ENCODE measurements at regions not wholly inside any gene's neighbourhood (a gene's known extent, or its start where the extent isn't known, plus 50 kb on each side); places are given as distances from the start of the nearest gene placed in this dataset.

GRCh38 chr13:77383097-77383496, 56.2 kb upstream of the MYCBP2 start:
- Histone ChIP-seq H3K27ac (ENCODE audit: low read depth, low read length) (no peak overlapping the region), H3K9me2 (ENCODE audit: insufficient read depth) (no peaks in the 10 kb centered on the region), H4K20me1 (ENCODE audit: insufficient read depth) (no peaks in the 10 kb centered on the region), H3K4me2 (ENCODE audit: low read length) (no peak overlapping the region), H3K36me3 (ENCODE audit: control insufficient read depth in 1 of 2, insufficient read depth in 2 of 2, low read length in 2 of 2) (no peaks in the 10 kb centered on the region), H3K27me3 (ENCODE audit: insufficient read depth, low read length) (0 out of 2 replicates have a peak, but pooled peaks cover 10% of the 10 kb centered on the region), H2AFZ (ENCODE audit: low read depth, low read length, poor library complexity, severe bottlenecking) (no peak overlapping the region), H3K9ac (ENCODE audit: low read length) (no peak overlapping the region), H3K79me2 (ENCODE audit: insufficient read depth, low read length) (no peaks in the 10 kb centered on the region), H3K9me3 (ENCODE audit: control insufficient read depth in 1 of 2, insufficient read depth in 1 of 2, low read depth in 1 of 2, low read length in 2 of 2) (no peaks in the 10 kb centered on the region), H3K4me1 (ENCODE audit: control insufficient read depth in 1 of 2, insufficient read depth in 2 of 2, low read length in 2 of 2) (no peaks in the 10 kb centered on the region), H3K4me3 (replicated peaks in 1 of 2; ENCODE audit: low read depth in 1 of 2, low read length in 2 of 2) (no peak overlapping the region)
- ATAC-seq (no peak), DNase-seq (ENCODE audit: low read depth, low spot score) (no peak)
- ChIA-PET RAD21 (ENCODE audit: low non-redundant PET in 1 of 2, low total read pairs in 2 of 2, uncharacterized antibody in 2 of 2, unreplicated experiment in 2 of 2) (no interaction called here), POLR2A (no interaction called here), CTCF (no interaction called here)
- intact Hi-C loops (cut with micrococcal nuclease), result no loop called here
- TF ChIP-seq CEBPB (IDR thresholded peaks at IDR 0.05; ENCODE audit: low read depth) (no peak), SP1 (IDR thresholded peaks at IDR 0.05; ENCODE audit: low read depth) (no peak), CBX3 (IDR thresholded peaks at IDR 0.05; ENCODE audit: low read depth) (no peak), SIN3A (IDR thresholded peaks at IDR 0.05; ENCODE audit: low read depth) (no peak), ZNF274 (IDR thresholded peaks at IDR 0.05; ENCODE audit: low read depth, low read length) (no peak), POLR2AphosphoS5 (IDR thresholded peaks at IDR 0.05; ENCODE audit: low read depth, low read length) (no peak), SRF (IDR thresholded peaks at IDR 0.05; ENCODE audit: low read depth) (no peak), POLR2A (IDR thresholded peaks at IDR 0.05; ENCODE audit: borderline replicate concordance, extremely low read depth, insufficient read depth, insufficient read length) (no peak), TCF7L2 (IDR thresholded peaks at IDR 0.05; ENCODE audit: borderline replicate concordance, extremely low read depth, insufficient read depth, insufficient read length) (no peak), FOSL1 (IDR thresholded peaks at IDR 0.05; ENCODE audit: low read depth) (no peak), ZBTB33 (IDR thresholded peaks at IDR 0.05; ENCODE audit: extremely low read depth, insufficient replicate concordance, low read length) (no peak), ELF1 (IDR thresholded peaks at IDR 0.05; ENCODE audit: borderline replicate concordance, low read depth) (no peak), EZH2 (IDR thresholded peaks at IDR 0.05) (no peak), CTCF (IDR thresholded peaks at IDR 0.05 in 2 of 3, conservative IDR thresholded peaks at IDR 0.05 in 1 of 3; ENCODE audit: borderline replicate concordance in 1 of 3, insufficient read depth in 1 of 3, low read depth in 2 of 3, low read length in 2 of 3) (no peak), JUND (IDR thresholded peaks at IDR 0.05) (no peak)
- TF ChIP-seq, protein P1, sequence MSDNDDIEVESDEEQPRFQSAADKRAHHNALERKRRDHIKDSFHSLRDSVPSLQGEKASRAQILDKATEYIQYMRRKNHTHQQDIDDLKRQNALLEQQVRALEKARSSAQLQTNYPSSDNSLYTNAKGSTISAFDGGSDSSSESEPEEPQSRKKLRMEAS (IDR thresholded peaks at IDR 0.05), result no peak
- TF ChIP-seq, protein P2, sequence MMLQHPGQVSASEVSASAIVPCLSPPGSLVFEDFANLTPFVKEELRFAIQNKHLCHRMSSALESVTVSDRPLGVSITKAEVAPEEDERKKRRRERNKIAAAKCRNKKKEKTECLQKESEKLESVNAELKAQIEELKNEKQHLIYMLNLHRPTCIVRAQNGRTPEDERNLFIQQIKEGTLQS (IDR thresholded peaks at IDR 0.05), result no peak
- BruUV-seq (replicated peaks), result no TSS peak
